Activated T-helper 1 cell treated with anti-CD3 and anti-CD28 coated beads, Interleukin-12 subunit alpha, Interleukin-12 subunit beta, Interleukin-2, Interleukin-4 antibody, amounts not matched to agents 30 ng/mL and 10 ng/mL and 1 ng/mL, durations not matched to agents 14 hours and 24 hours and 36 hours (primary cell): ENCODE measurements at regions not wholly inside any gene's neighbourhood (a gene's known extent, or its start where the extent isn't known, plus 50 kb on each side); places are given as distances from the start of the nearest gene placed in this dataset.
"Not testable (repeated sequence)": the region's sequence is repeated elsewhere in the genome, so short reads cannot be mapped to it uniquely, and the experiment has no call there.

Experiments
- DNase-seq: peaks from one replicate; pipeline ENCODE4 v3.0.0; 2021; ENCODE audit warnings: low spot score
- H3K27ac Mint-ChIP-seq: one replicate; pipeline ENCODE4 v1.8.0; 2021; ENCODE audit warnings: mild to moderate bottlenecking, mixed read lengths
- H3K27me3 Mint-ChIP-seq: one replicate; pipeline ENCODE4 v1.8.0; 2022; ENCODE audit warnings: mild to moderate bottlenecking, moderate library complexity, mixed read lengths; ENCODE audit not compliant: insufficient read depth
- H3K36me3 Mint-ChIP-seq: one replicate; pipeline ENCODE4 v1.8.0; 2021; ENCODE audit warnings: low read depth, mixed read lengths
- H3K4me1 Mint-ChIP-seq: one replicate; pipeline ENCODE4 v1.8.0; 2021; ENCODE audit warnings: low read depth, mixed read lengths
- H3K4me3 Mint-ChIP-seq: one replicate; pipeline ENCODE4 v1.8.0; 2021; ENCODE audit warnings: mild to moderate bottlenecking, moderate library complexity, mixed read lengths
- H3K9me3 Mint-ChIP-seq: one replicate; pipeline ENCODE4 v1.8.0; 2021; ENCODE audit warnings: mixed read lengths
- intact Hi-C: fragments of 100-400 bp; cut with micrococcal nuclease; formaldehyde crosslinking; loops from one replicate; pipeline ENCODE4 v1.15.1; 2024

DNA sequence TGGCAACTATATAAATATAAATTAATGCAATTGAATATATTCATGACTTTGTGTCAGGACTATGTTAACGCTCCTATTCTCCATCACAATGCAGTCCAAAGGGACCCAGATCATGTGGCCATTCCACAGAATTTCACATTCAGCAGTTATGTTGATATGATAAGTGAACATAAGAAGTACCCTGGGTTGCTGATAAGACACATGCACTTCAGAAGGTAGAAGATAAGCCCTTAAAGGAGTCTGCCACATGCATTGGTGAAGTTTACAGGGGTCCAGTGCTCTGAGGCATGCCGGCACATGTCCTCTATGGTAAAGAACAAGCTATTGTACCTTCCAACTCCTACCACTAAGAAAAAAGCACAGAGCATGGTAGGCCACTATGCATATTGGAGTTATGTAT, 76.4 kb downstream of the PHAX start:
- DNase-seq: no peak
- H3K4me1 Mint-ChIP-seq: peaks cover 6% of the 10 kb centered on the region
- no peaks in the 10 kb centered on the region for H3K36me3 Mint-ChIP-seq
- H3K27ac Mint-ChIP-seq: no peak overlapping the region
- H3K9me3 Mint-ChIP-seq: no peaks in the 10 kb centered on the region
- intact Hi-C loops: loop anchor here (2.0 kb wide), 1 partner anchor 354 kb away; the partner anchor contains the start of gene MARCHF3
- peaks cover 3% of the 10 kb centered on the region for H3K27me3 Mint-ChIP-seq
- H3K4me3 Mint-ChIP-seq: no peak overlapping the region

DNA sequence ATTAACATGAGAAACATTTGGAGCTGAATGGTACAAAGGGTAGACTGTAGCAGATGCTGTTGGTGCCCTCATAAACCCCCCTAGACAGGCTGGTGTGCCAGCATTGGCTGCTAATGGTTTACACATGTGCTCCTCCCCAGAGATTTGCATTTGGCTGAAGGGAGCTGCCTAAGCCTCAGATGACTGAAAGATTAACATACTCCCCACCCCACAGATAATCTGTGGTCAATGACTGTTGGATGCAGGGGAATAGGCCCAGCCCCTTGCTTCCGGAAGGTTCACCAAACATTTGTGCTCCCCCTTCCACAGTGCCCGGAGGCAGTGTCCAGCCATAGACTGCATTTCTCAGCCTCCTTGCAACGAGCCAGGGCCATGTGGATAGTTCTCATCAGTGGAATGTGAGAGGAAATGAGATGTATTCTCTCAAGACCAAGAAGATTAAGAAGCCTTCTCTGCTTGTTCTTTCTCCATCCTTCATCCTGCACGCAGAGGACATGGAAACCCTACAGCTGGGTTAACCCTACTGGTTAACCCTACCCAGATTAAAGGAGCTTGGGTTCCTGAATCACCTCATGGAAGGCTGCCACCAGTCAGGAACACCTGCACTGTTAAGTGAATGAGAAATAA, 79.6 kb downstream of the PHAX start:
- Mint-ChIP-seq H3K36me3 (no peaks in the 10 kb centered on the region), H3K4me3 (no peak overlapping the region), H3K9me3 (no peaks in the 10 kb centered on the region), H3K27me3 (no peaks in the 10 kb centered on the region), H3K4me1 (peaks cover 21% of the 10 kb centered on the region), H3K27ac (no peak overlapping the region)
- DNase-seq: no peak
- intact Hi-C loops: no loop called here

DNA sequence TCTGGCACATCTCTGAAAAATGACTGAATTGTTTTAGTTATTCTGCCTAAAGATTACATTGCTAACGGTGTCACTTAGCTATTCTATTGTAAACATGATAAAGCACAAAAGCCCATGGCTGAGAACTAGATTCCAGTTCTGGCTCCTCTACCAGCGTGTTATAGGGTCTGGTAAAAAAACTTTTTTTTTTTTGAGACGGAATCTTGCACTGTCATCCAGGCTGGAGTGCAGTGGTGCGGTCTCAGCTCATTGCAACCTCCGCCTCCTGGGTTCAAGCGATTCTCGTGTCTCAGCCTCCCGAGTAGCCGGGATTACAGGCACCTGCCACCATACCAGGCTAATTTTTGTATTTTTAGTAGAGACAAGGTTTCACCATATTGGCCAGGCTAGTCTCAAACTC, 80.6 kb downstream of the PHAX start:
- not testable (repeated sequence) for H3K9me3 Mint-ChIP-seq
- peaks cover 24% of the 10 kb centered on the region for H3K4me1 Mint-ChIP-seq

DNA sequence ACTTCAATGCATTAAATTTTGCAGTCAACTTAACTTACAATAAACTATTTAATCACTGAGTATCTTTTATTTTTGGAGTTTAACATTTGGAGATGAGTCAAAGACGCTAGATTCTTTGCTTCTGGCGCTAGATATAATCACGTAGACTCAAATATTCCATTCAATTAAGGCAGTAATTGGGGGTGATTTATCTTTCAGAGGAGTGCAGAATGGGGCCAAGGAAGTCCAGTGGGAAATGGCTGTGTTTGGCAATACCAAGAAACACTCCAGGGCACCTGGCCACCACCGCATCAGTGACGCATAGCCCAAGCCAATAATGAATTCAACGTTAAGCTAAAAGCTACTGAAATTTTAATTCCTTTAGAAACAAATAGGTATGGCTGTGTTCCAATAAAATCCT, 81.2 kb downstream of the PHAX start:
- no peaks in the 10 kb centered on the region for H3K9me3 Mint-ChIP-seq
- no peaks in the 10 kb centered on the region for H3K27me3 Mint-ChIP-seq
- H3K27ac Mint-ChIP-seq: no peak overlapping the region
- no peak for DNase-seq
- no peak overlapping the region for H3K4me3 Mint-ChIP-seq
- intact Hi-C loops: no loop called here
- H3K36me3 Mint-ChIP-seq: no peaks in the 10 kb centered on the region
- peaks cover 29% of the 10 kb centered on the region for H3K4me1 Mint-ChIP-seq

More for the DNA sequence above, 80.6 kb downstream of the PHAX start:
- H3K36me3 Mint-ChIP-seq, H3K27ac Mint-ChIP-seq, DNase-seq, intact Hi-C loops, H3K27me3 Mint-ChIP-seq, H3K4me3 Mint-ChIP-seq: not testable (repeated sequence)

DNA sequence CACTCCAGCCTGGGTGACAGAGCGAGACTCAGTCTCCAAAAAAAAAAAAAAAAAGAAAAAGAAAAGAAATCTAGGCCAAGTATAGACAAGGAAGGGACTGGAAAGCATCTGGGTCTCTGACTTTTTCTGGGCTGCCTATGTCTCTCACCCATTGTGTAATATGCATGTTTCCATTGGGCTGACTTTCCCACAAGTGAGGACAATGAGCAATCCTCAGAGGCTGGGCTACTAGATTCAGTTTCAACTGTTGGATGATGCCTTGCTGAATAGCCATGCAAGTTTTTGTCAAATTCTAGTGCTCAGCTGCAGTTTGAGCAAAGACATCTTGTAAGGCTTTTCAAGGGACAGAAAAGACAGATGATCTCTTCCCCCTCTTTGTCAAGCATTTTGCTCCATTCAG, 82.1 kb downstream of the PHAX start:
- Mint-ChIP-seq H3K4me3 (no peak overlapping the region), H3K9me3 (no peaks in the 10 kb centered on the region), H3K4me1 (peaks cover 29% of the 10 kb centered on the region), H3K27ac (no peak overlapping the region), H3K36me3 (no peaks in the 10 kb centered on the region), H3K27me3 (no peaks in the 10 kb centered on the region)
- no peak for DNase-seq
- intact Hi-C loops: no loop called here

DNA sequence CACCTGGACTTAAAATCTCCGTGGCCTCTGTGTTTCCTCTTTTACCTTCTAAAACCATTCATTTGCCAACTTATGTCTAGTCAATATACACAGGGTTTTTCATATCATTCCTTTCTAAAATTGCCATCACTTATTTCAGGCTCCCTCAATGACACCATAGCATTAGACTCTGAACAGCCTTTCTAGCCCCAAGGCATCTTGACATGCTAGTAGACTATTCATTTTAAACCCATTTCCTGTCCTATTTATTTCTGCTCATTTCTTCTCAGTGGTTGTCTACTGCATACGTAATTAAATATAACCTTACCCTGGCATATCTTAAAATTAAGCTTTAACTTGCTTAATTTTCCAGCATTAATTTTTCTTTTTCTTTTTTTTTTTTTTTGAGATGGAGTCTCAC, 83.2 kb downstream of the PHAX start:
- no peak for DNase-seq
- no peaks in the 10 kb centered on the region for H3K9me3 Mint-ChIP-seq
- H3K27ac Mint-ChIP-seq: no peak overlapping the region
- H3K27me3 Mint-ChIP-seq: no peaks in the 10 kb centered on the region
- intact Hi-C loops: no loop called here
- H3K36me3 Mint-ChIP-seq: no peaks in the 10 kb centered on the region
- H3K4me1 Mint-ChIP-seq: peaks cover 29% of the 10 kb centered on the region
- H3K4me3 Mint-ChIP-seq: no peak overlapping the region

DNA sequence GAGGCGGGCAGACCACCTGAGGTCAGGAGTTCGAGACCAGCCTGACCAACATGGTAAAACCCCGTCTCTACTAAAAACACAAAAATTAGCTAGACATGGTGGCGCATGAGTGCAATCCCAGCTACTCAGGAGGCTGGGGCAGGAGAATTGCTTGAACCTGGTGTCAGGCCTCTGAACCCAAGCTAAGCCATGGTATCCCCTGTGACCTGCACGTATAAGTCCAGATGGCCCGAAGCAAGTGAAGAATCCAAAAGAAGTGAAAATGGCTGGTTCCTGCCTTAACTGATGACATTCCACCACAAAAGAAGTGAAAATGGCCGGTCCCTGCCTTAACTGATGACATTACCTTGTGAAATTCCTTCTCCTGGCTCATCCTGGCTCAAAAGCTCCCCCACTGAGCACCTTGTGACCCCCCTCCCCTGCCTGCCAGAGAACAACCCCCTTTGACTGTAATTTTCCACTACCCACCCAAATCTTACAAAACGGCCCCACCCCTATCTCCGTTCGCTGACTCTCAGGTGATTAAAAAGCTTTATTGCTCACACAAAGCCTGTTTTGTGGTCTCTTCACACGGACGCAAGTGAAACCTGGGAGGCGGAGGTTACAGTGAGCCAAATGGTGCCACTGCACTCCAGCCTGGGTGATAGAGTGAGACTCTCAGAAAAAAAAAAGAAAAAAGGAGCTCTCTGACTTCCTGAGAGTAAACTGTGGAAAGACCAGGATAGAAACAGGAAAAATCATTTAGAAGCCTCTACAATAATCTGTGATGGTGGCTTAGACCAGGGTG, 84.1 kb downstream of the PHAX start:
- Mint-ChIP-seq H3K4me1 (peaks cover 29% of the 10 kb centered on the region), H3K4me3 (peak overlapping the region; percentile 3), H3K27ac (peak overlapping the region; percentile 74)
- intact Hi-C loops, H3K27me3 Mint-ChIP-seq, H3K9me3 Mint-ChIP-seq, H3K36me3 Mint-ChIP-seq: not testable (repeated sequence)
- peak; percentile 11 for DNase-seq

DNA sequence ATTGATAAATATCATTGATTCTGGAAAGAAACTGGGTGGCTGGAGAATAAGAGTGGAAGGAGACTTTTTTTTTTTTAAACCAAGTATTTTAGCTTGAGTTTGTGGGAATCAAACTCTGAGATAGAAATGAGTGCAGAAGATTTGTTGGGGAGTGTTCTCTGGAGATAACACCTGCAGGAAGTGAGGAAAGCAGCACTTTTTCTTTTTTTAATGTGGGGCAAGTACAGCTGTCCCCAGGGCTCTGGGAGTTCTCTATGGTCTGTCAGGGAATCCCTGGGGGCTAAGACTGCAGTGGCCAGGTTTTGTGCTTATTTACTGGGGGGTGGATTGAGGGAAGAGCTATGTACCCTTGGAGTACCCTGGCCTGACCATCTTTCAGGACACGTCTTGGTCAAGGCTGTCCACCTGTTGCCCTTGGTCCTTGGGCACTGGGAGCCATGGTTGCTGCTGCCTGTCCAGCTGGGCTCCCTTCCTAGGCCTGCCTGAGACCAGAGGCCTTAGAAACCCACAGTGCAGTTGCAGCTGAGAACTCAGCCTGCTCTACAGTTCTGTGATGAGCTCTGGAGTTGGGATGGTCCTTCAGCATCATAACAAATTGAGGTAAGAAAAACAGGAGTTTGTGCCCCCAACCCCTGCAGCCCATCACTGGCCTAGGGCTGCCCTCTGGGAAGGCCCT, 85.8 kb downstream of the PHAX start:
- H3K27ac Mint-ChIP-seq: no peak overlapping the region

DNA sequence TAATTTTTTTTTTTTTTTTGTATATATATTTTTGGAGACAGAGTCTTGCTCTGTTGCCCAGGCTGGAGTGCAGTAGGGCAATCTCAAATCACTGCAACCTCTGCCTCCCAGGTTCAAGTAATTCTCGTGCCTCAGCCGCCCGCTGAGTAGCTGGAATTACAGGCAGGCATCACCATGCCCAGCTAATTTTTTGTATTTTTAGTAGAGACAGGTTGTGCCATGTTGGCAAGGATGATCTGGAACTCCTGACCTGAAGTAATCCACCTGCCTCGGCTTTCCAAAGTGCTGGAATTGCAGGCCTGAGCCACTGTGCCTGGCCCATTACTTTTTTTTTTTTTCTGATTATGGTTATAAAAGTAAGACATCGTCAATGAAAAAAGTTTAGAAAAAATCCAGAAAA, 84.0 kb upstream of the LMNB1 start:
- no peaks in the 10 kb centered on the region for H3K9me3 Mint-ChIP-seq
- no peaks in the 10 kb centered on the region for H3K36me3 Mint-ChIP-seq
- H3K4me3 Mint-ChIP-seq: no peak overlapping the region
- H3K27ac Mint-ChIP-seq: no peak overlapping the region
- DNase-seq: no peak
- no peaks in the 10 kb centered on the region for H3K27me3 Mint-ChIP-seq
- no peaks in the 10 kb centered on the region for H3K4me1 Mint-ChIP-seq
- intact Hi-C loops: no loop called here

More for the DNA sequence above, 85.8 kb downstream of the PHAX start:
- Mint-ChIP-seq H3K9me3 (no peaks in the 10 kb centered on the region), H3K27me3 (no peaks in the 10 kb centered on the region), H3K36me3 (no peaks in the 10 kb centered on the region), H3K4me3 (no peak overlapping the region), H3K4me1 (peaks cover 29% of the 10 kb centered on the region)
- no peak for DNase-seq
- intact Hi-C loops: no loop called here

DNA sequence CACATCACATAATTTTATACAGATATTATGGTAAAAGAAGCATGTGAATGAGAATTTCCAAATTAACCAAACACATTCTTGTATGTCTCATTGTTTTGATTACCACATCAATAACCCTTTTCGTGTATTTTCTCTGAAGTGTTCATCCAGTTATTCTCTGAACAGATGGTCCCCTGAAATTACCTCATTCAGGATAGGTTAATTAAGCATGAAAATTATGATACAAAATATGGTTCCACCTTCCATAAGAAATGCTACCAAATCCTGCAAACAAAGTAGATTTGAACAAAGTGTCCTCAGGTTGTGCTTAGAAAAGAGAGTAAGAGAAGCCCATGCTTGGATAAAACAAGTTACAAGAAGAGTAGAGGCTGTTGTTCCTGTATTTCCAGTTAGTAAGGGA, 83.1 kb upstream of the LMNB1 start:
- Mint-ChIP-seq H3K4me3 (no peak overlapping the region), H3K27ac (no peak overlapping the region), H3K27me3 (no peaks in the 10 kb centered on the region), H3K36me3 (no peaks in the 10 kb centered on the region), H3K9me3 (no peaks in the 10 kb centered on the region), H3K4me1 (no peaks in the 10 kb centered on the region)
- DNase-seq: no peak
- intact Hi-C loops: no loop called here

DNA sequence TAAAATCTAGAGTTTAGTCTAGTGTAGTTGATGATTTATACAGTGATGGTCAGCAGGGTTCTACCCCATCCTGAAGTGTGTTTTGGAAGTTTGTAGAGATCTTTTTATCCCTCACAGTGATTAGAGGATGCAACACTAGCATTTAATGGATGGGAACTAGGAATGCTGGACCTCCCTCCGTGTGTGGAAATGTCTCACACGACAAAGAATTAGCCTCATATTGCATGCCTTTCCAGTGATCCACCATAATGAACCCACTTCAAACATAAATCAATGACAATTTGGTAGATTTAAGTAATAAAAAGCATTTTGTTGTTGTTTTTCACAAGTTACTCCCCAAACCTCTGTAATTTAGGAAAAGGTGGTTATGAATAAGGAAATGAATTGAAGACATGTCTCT, 82.5 kb upstream of the LMNB1 start:
- Mint-ChIP-seq H3K4me1 (peaks cover under 1% of the 10 kb centered on the region), H3K27ac (no peak overlapping the region), H3K27me3 (no peaks in the 10 kb centered on the region), H3K9me3 (no peaks in the 10 kb centered on the region), H3K4me3 (no peak overlapping the region), H3K36me3 (no peaks in the 10 kb centered on the region)
- intact Hi-C loops: no loop called here
- DNase-seq: no peak

DNA sequence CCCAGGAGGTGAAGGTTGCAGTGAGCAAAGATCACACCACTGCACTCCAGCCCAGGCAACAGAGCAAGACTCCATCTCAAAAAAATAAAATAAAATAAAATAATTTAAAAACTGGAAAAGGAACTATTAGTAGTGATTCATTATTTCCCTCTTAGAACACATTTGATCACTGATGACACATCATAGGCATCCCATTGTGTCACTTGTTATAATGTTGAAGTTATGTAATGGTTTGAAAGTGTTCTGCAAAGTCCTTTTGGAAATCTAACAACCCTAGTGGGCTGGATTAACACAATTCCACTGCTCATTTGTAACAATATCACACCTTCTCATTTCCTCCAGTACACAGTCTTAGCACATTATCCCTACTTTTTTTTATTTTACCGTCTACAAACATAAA, 81.8 kb upstream of the LMNB1 start:
- H3K27me3 Mint-ChIP-seq: no peaks in the 10 kb centered on the region
- no peaks in the 10 kb centered on the region for H3K36me3 Mint-ChIP-seq
- no peaks in the 10 kb centered on the region for H3K9me3 Mint-ChIP-seq
- intact Hi-C loops: no loop called here
- peaks cover 7% of the 10 kb centered on the region for H3K4me1 Mint-ChIP-seq
- no peak for DNase-seq
- no peak overlapping the region for H3K4me3 Mint-ChIP-seq
- no peak overlapping the region for H3K27ac Mint-ChIP-seq

DNA sequence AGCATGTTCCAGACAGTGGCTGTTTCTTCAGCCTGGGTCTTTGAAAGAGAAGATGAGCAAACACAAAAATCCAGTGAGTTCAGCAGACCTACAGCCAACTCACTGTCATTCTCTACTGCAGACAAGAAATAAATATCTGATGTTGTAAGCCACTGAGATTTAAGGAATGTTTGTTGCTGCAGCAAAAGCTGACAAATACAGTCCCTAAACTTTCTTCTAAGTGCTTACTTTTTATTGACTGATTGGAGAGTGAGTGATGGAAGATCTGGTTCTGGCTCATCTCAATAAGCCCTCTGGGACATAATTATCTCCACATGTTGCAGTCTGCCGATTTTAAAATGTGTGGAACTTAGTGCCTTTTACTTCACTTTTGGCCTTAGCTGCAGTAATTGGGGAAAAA, 69.9 kb upstream of the LMNB1 start:
- Mint-ChIP-seq H3K27me3 (no peaks in the 10 kb centered on the region), H3K36me3 (no peaks in the 10 kb centered on the region), H3K4me1 (no peaks in the 10 kb centered on the region), H3K27ac (no peak overlapping the region), H3K4me3 (no peak overlapping the region), H3K9me3 (peaks cover 7% of the 10 kb centered on the region)
- intact Hi-C loops: no loop called here
- DNase-seq: no peak
